ENCODE measurements at regions not wholly inside any gene's neighbourhood (a gene's known extent, or its start where the extent isn't known, plus 50 kb on each side); places are given as distances from the start of the nearest gene placed in this dataset.

DNA sequence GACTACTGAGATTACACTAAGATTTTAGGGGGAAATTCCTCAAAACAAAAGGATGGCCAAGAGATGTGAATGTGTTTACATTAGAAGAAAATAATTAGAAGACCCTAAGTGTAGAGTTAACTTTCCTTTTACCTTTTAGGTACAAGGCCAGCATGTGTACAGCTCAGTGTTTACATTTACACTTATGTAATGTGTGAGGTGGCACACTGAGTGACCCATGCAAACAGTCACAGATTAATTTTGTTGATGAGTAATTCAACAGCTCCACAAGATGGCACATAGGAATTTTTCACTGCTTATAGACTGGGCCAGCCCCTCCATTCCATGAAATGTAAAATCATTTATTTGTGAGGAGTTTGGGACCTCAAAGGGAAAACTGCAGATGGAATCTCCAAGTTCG is 90.1 kb upstream of the SLC12A2 start:
- Mint-ChIP-seq H3K9me3 (ENCODE audit: low read depth) (peaks cover 3% of the 10 kb centered on the region), H3K27ac (no peak overlapping the region), H3K4me3 (no peak overlapping the region), H3K4me1 (no peaks in the 10 kb centered on the region), H3K27me3 (no peaks in the 10 kb centered on the region), H3K36me3 (peaks cover 2% of the 10 kb centered on the region)
- ATAC-seq (no peak), DNase-seq (no peak)
- CTCF ChIA-PET, result no interaction called here

DNA sequence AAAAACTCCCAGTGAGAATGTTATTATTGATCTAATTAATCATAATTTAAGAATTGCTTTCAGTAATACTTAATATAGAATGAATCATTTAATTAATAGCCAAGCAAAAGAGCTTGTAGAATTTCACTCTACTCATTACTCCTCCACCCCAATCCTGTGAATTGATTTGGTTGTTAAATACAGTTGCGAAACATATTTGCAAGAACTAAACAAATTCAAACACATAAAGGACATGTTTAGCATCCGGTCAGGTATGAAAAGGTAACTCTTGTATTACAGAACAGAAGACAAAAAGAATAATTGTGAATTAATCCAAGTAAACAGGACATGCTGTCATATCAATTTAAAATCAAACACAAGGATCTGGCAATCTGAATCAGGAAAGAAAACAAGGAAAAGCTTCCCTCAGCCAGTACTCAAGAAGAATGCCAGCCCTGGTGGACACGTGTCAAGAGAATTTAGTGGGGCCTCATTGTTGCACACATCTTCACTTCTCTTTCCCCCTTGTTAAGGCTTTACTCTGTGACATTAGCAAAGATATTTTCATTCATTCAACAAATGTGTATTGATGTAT is 89.4 kb upstream of the SLC12A2 start:
- no peaks in the 10 kb centered on the region for H3K27me3 Mint-ChIP-seq
- H3K36me3 Mint-ChIP-seq, result peaks cover 2% of the 10 kb centered on the region
- no peak overlapping the region for H3K27ac Mint-ChIP-seq
- no peak overlapping the region for H3K4me3 Mint-ChIP-seq
- no peak for ATAC-seq
- no peaks in the 10 kb centered on the region for H3K9me3 Mint-ChIP-seq (ENCODE audit: low read depth)
- no peaks in the 10 kb centered on the region for H3K4me1 Mint-ChIP-seq
- no peak for DNase-seq
- CTCF ChIA-PET, result no interaction called here

DNA sequence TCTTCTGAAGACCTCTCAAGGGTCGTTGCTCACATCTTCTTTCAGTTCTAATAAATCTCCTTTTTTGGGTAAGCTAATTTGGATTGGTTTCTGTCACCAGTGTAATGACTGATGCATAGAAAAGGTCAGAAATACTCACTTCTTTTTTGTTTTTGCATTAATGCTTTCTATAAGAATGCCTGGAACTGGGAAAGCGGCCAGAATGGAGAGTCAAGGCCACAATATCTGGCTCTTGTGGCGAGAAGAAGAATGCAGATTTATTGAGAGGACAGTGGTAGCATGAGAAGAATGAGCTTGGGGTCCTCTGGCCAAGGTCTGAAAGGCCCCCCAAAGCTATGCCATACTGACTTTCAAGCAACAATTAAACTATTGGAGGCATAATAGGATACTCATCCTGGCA is 88.0 kb upstream of the SLC12A2 start:
- Mint-ChIP-seq H3K27ac (no peak overlapping the region), H3K4me3 (no peak overlapping the region), H3K27me3 (no peaks in the 10 kb centered on the region), H3K4me1 (no peaks in the 10 kb centered on the region), H3K9me3 (ENCODE audit: low read depth) (no peaks in the 10 kb centered on the region), H3K36me3 (peaks cover 2% of the 10 kb centered on the region)
- CTCF ChIA-PET, result no interaction called here
- DNase-seq, result no peak
- ATAC-seq, result no peak

DNA sequence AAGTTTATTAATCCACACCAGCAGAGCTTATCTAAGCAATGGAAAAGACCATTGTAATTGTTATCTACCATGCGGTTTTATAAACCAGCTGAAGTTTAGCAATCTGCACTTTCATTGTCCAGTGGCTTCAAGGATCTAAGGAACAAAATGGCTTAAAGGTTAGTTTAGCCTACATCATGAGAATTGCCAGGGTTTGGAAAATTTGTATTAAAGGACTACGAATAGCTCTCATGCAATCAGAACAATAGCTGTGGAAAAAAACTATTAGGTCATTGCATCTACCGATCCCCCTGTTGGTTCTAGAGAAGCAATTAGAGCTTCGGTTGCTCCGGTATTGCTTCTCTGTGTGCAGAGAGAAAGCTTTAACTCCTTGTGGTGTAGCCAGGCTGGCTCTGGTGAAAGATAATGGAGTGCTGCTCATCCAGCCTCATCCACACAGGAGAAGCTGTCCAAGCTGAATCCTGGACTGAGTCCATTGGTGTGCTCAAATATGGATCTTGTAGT is 86.3 kb upstream of the SLC12A2 start:
- Mint-ChIP-seq H3K27me3 (no peaks in the 10 kb centered on the region), H3K4me1 (no peaks in the 10 kb centered on the region), H3K4me3 (no peak overlapping the region), H3K36me3 (no peaks in the 10 kb centered on the region), H3K27ac (no peak overlapping the region), H3K9me3 (ENCODE audit: low read depth) (no peaks in the 10 kb centered on the region)
- DNase-seq, result no peak
- ATAC-seq, result no peak
- CTCF ChIA-PET, result no interaction called here

DNA sequence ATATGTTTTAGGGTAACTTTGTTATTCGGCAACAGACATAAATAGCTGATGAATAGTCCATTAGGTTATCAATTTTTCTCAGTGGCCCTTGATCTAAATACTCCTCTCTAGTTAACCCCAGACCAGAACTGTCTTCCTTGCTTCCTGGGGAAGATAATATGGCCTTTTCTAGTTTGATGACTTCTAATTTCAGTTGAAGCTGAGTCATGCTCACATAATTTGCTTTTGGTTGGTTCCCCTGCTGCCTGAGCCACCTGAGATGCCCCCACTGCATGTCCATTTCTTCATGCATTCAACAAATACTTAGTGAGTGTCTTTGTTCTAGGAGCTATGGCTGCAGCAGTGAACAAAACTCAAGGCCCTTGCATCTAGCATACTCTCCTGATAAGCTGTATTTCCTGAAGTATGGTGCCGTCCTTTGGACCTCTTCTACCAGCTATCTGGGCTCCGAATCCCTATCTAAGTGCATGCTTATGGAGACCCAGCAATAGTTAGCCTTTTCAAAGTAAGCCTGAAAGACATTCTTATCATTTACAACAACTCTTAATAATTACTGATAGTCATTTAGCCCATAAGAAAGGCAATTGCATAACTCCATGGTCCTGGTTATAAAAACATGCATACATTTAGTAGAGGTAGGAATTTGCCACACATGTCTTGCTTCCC is 84.5 kb upstream of the SLC12A2 start:
- Mint-ChIP-seq H3K9me3 (ENCODE audit: low read depth) (no peaks in the 10 kb centered on the region), H3K4me3 (no peak overlapping the region), H3K36me3 (no peaks in the 10 kb centered on the region), H3K27me3 (no peaks in the 10 kb centered on the region), H3K27ac (no peak overlapping the region), H3K4me1 (no peaks in the 10 kb centered on the region)
- CTCF ChIA-PET, result interaction anchor here (0.8 kb wide), 1 partner anchor 11 kb away, joined by 3 read pairs; no protein-coding TSS in a partner anchor
- DNase-seq (no peak), ATAC-seq (no peak)

DNA sequence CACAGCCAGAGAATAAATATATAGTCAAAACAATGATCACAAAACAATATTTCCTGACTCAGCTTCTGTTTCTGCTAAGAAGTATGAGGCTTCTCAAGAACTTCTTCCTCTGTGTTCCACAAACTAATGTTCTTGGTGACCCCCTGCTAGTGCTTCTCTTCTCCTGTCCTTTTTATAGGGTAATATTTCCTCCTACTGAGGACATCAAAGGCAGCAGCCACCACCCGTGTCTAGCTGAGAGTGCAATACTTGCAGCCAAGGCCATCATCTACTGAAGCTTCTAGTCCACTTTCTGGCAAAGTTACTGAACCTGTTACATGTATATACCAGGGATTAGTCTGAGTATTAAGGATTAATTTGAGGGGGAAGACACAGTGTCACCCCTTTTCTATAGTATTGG is 83.7 kb upstream of the SLC12A2 start:
- CTCF ChIA-PET, result no interaction called here
- ATAC-seq, result no peak
- Mint-ChIP-seq H3K4me1 (no peaks in the 10 kb centered on the region), H3K27ac (no peak overlapping the region), H3K4me3 (no peak overlapping the region), H3K27me3 (no peaks in the 10 kb centered on the region), H3K9me3 (ENCODE audit: low read depth) (no peaks in the 10 kb centered on the region), H3K36me3 (no peaks in the 10 kb centered on the region)
- no peak for DNase-seq

DNA sequence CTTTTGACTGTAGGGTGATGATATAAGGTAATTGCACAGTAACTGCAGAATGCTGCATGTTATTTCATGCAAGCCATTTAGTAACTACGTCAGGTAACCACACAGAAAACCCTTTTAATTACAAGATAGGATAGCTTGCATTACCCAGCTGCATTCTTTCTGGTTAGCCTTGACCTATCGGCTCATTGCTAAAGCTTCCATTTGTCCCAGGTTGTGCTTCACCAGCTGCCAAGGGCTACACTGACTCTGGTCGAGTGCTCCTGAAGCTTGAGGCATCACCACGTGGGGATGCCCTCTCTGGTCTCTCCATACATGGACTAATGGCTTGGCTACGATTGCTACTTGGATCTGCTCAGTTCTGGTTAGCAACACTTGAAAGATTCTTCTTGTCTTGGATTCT is 81.1 kb upstream of the SLC12A2 start:
- no peak for ATAC-seq
- no peak overlapping the region for H3K4me3 Mint-ChIP-seq

DNA sequence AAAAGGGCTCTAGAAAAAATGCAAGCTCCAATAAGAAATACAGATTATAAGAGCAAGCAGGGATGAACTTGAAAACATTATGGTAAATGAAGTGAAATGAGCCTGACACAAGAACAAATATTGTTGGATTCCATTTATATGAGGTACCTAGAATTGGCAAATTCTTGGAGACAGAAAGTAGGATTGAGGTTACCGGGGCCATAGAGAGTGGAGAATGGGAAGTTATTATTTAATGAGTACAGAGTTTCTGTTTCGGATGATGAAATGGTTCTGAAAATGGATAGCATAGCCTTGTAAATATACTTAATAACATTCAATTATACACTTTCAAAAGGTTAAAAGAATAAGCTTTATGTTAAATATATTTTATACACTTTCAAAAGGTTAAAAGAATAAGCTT is 75.6 kb upstream of the SLC12A2 start:
- no peak overlapping the region for H3K27ac Mint-ChIP-seq
- no peaks in the 10 kb centered on the region for H3K9me3 Mint-ChIP-seq (ENCODE audit: low read depth)
- no peak for DNase-seq
- H3K36me3 Mint-ChIP-seq, result no peaks in the 10 kb centered on the region
- no peak overlapping the region for H3K4me3 Mint-ChIP-seq
- no peaks in the 10 kb centered on the region for H3K27me3 Mint-ChIP-seq
- ATAC-seq, result no peak
- CTCF ChIA-PET, result no interaction called here
- no peaks in the 10 kb centered on the region for H3K4me1 Mint-ChIP-seq

More for the DNA sequence above, 81.1 kb upstream of the SLC12A2 start:
- CTCF ChIA-PET, result interaction anchor here (0.9 kb wide), 1 partner anchor 79 kb away, joined by 3 read pairs; no protein-coding TSS in a partner anchor
- Mint-ChIP-seq H3K27ac (no peak overlapping the region), H3K27me3 (no peaks in the 10 kb centered on the region), H3K4me1 (no peaks in the 10 kb centered on the region), H3K36me3 (no peaks in the 10 kb centered on the region), H3K9me3 (ENCODE audit: low read depth) (no peaks in the 10 kb centered on the region)
- no peak for DNase-seq

DNA sequence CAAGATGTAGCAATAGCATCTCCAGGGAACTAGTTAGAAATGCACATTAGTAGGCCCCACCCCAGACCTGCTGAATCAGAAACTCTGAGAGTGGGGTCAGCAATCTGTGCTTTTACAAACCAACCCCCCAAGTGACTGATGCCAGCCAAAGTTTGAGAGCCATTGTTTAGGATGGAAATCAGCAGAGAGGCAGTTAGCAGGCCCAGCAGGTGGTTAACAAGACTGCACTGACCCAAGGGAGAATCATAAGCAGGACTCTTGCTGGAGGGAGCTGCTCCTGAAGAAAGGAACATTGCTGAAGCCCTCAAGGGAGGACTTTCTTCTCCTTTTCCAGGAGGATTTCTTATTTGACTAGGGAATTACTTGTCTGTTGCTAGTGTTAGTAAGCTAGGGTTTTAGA is 74.2 kb upstream of the SLC12A2 start:
- CTCF ChIA-PET, result no interaction called here
- ATAC-seq, result no peak
- no peaks in the 10 kb centered on the region for H3K36me3 Mint-ChIP-seq
- no peaks in the 10 kb centered on the region for H3K4me1 Mint-ChIP-seq
- no peaks in the 10 kb centered on the region for H3K27me3 Mint-ChIP-seq
- no peaks in the 10 kb centered on the region for H3K9me3 Mint-ChIP-seq (ENCODE audit: low read depth)
- H3K27ac Mint-ChIP-seq, result no peak overlapping the region
- H3K4me3 Mint-ChIP-seq, result no peak overlapping the region
- DNase-seq, result no peak

DNA sequence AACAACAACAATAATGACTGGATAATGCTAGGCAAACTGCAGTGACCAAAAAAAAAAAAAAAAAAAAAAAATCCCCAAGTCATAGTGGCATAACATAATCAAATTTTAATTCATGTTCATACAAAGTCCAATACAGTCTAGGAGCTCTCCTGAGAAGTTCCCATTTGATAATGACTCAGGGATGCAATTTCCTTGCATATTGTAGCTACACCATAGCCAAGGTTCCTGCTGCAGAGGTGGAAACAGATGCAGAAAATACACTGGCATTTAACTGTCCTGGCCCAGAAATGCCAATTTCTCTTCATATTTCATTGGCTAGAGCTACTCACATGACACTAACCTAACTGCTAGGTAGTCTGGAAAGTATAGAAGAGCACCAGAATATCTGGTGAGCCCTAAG is 72.2 kb upstream of the SLC12A2 start:
- Mint-ChIP-seq H3K27me3 (no peaks in the 10 kb centered on the region), H3K27ac (no peak overlapping the region), H3K4me1 (no peaks in the 10 kb centered on the region), H3K4me3 (no peak overlapping the region), H3K36me3 (no peaks in the 10 kb centered on the region), H3K9me3 (ENCODE audit: low read depth) (no peaks in the 10 kb centered on the region)
- ATAC-seq (no peak), DNase-seq (no peak)
- CTCF ChIA-PET, result interaction anchor here (0.7 kb wide), 1 partner anchor 448 kb away, joined by 3 read pairs; no protein-coding TSS in a partner anchor

DNA sequence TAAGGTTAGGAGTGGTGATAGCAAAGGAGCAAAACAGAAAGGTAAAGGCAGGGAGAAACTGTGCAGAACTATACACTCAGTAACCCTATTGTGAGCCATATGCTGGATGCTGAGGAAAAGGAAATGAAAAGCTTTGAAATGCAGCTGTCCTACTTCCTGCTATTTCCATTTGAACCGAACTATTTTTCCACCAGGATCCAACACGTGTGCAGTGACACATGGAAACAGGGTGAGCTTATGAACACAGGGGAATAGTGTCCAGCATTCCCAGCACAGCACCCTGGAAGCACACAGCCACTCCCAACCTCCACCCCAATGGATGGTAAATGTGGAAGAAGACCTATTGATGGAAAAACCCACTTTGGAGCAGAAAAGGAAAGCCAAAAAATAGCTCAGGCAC is 69.0 kb upstream of the SLC12A2 start:
- ATAC-seq, result no peak
- CTCF ChIA-PET, result interaction anchor here (1.1 kb wide), 1 partner anchor 25 kb away, joined by 3 read pairs; no protein-coding TSS in a partner anchor
- no peak overlapping the region for H3K27ac Mint-ChIP-seq

DNA sequence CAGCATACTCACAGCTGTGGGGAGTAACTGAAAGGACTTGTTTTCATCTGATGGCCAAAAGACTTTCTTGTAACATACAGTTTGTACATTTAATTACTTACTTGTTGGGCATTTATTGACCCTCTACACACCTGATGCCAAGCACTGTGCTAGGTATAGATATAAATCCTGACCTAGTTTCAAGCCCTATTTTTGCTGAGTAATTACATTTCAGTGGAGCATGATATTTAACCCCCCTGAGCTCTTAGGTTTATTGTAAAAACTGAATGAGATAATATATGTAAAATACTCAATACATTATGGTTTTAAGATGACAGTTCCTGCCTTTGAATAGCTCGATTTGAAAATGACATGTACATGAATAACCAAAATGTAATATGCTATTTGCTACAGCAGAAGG is 68.1 kb upstream of the SLC12A2 start:
- no peak for DNase-seq
- no peaks in the 10 kb centered on the region for H3K27me3 Mint-ChIP-seq
- no peaks in the 10 kb centered on the region for H3K36me3 Mint-ChIP-seq
- ATAC-seq, result no peak
- H3K4me3 Mint-ChIP-seq, result no peak overlapping the region
- no peaks in the 10 kb centered on the region for H3K4me1 Mint-ChIP-seq
- no peaks in the 10 kb centered on the region for H3K9me3 Mint-ChIP-seq (ENCODE audit: low read depth)
- no peak overlapping the region for H3K27ac Mint-ChIP-seq
- CTCF ChIA-PET, result no interaction called here

More for the DNA sequence above, 69.0 kb upstream of the SLC12A2 start:
- Mint-ChIP-seq H3K9me3 (ENCODE audit: low read depth) (no peaks in the 10 kb centered on the region), H3K27me3 (no peaks in the 10 kb centered on the region), H3K36me3 (no peaks in the 10 kb centered on the region), H3K4me1 (no peaks in the 10 kb centered on the region), H3K4me3 (no peak overlapping the region)
- no peak for DNase-seq

DNA sequence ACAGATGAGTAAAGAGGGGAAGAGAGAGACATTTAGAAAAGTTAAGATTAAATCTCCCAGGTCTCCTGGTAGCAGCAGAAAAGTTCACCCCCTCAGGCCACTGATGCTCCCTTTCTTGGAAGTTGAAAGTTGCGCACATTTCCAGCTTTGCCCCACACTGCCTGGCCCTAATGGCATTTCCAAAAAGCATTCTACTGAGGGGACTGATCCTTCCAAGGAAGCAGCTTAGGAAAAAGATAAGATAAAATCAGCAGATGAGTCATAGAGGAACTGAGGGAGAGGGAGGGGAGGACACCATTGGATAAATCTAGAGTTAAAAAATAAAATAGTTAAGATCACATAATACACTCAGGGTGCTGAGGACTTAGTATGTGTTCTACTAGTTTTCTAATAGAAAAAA is 67.6 kb upstream of the SLC12A2 start:
- no peak overlapping the region for H3K27ac Mint-ChIP-seq
- CTCF ChIA-PET, result no interaction called here
- no peak for DNase-seq
- no peaks in the 10 kb centered on the region for H3K4me1 Mint-ChIP-seq
- no peak overlapping the region for H3K4me3 Mint-ChIP-seq
- H3K27me3 Mint-ChIP-seq, result no peaks in the 10 kb centered on the region
- ATAC-seq, result no peak
- H3K9me3 Mint-ChIP-seq (ENCODE audit: low read depth), result no peaks in the 10 kb centered on the region
- H3K36me3 Mint-ChIP-seq, result no peaks in the 10 kb centered on the region

DNA sequence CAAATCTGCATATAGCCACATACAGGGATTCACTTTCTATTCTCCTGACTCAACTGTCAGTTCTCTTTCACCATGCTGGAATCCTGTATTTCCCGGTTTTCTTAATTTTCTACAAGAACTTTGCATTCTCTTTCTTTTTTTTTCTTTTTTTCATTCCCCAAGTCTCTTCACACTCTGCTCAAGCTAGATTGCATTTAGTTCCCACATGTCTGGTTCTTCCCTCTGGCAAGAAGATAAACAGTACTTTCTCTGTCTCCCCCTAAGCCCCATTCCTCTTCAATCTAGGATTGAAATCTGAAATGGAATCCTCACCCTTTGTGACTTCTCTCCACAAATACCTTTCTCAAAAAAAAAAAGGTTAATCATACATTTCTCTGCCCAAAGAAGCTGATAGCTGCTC is 64.2 kb upstream of the SLC12A2 start:
- CTCF ChIA-PET, result interaction anchor here (0.7 kb wide), 1 partner anchor 409 kb away, joined by 3 read pairs; no protein-coding TSS in a partner anchor
- Mint-ChIP-seq H3K4me1 (no peaks in the 10 kb centered on the region), H3K9me3 (ENCODE audit: low read depth) (no peaks in the 10 kb centered on the region), H3K4me3 (no peak overlapping the region), H3K27me3 (no peaks in the 10 kb centered on the region), H3K27ac (no peak overlapping the region), H3K36me3 (no peaks in the 10 kb centered on the region)
- no peak for DNase-seq
- ATAC-seq, result no peak

Measured in activated CD8-positive, alpha-beta memory T cell treated with anti-CD3 and anti-CD28 coated beads, Interleukin-2, amount 10 ng/mL, durations not matched to agents 7 days and 5 days (primary cell).